HEK293 (cell line): ENCODE measurements at regions not wholly inside any gene's neighbourhood (a gene's known extent, or its start where the extent isn't known, plus 50 kb on each side); places are given as distances from the start of the nearest gene placed in this dataset.

Experiments used
- CTCF ChIP-seq: fragments of 450-650 bp; formaldehyde crosslinking; IDR thresholded peaks from 2 replicates; pipeline ENCODE4 v1.5.1; 2016; ENCODE audit warnings: missing biosample characterization, missing genetic modification characterization
- GLIS1 ChIP-seq: fragments of 450-650 bp; formaldehyde crosslinking; IDR thresholded peaks from 2 replicates; pipeline ENCODE4 v1.5.1; 2016; ENCODE audit warnings: missing biosample characterization, missing genetic modification characterization
- ZNF324 ChIP-seq: fragments of 450-650 bp; formaldehyde crosslinking; IDR thresholded peaks from 2 replicates; pipeline ENCODE4 v1.5.1; 2016; ENCODE audit warnings: missing biosample characterization, missing genetic modification characterization
- ZNF354C ChIP-seq: fragments of 450-650 bp; formaldehyde crosslinking; IDR thresholded peaks from 2 replicates; pipeline ENCODE4 v1.5.1; 2016; ENCODE audit warnings: missing biosample characterization, missing genetic modification characterization, low read depth, borderline replicate concordance
- ZNF777 ChIP-seq: fragments of 450-650 bp; formaldehyde crosslinking; IDR thresholded peaks from 2 replicates; pipeline ENCODE4 v1.5.1; 2017; ENCODE audit warnings: missing biosample characterization, missing genetic modification characterization, borderline replicate concordance

- TF ChIP-seq GLIS1 (tag by site-specific recombination) = no peak
- no peak for TF ChIP-seq CTCF (tag by site-specific recombination)
- no peak for TF ChIP-seq ZNF777
- TF ChIP-seq ZNF354C (tag by site-specific recombination) = no peak
- TF ChIP-seq ZNF324 (tag by site-specific recombination) = no peak
These were observed 413.7 kb upstream of the CCDC196 start for GRCh38 chr14:66072190-66073084.
